Activated naive CD4-positive, alpha-beta T cell treated with anti-CD3 and anti-CD28 coated beads, Interleukin-2, amount 50 U/mL, for 16 hours (primary cell): ENCODE measurements at regions not wholly inside any gene's neighbourhood (a gene's known extent, or its start where the extent isn't known, plus 50 kb on each side); places are given as distances from the start of the nearest gene placed in this dataset.

Experiments
- DNase-seq: peaks from one replicate; pipeline ENCODE4 v3.0.0-alpha.2; 2020

DNA sequence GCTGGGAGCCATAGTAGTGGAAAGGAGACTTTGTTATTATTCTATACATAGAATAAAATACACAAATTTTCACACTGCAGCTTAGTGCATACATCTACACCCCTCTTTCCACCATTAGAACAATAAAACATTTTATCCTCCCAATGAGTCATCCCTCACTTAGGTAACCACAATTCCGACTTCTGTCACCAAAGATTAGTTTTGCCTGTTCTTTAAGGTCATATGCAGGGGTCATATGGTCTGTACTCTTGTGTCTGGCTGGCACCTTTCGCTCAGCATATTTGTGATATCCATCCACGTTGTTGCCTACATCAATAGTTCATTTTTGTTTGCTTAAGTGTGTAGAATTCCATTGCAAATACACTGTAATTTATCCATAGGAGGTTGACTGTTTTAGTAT, 399.4 kb downstream of the SHQ1 start:
- DNase-seq: no peak

DNA sequence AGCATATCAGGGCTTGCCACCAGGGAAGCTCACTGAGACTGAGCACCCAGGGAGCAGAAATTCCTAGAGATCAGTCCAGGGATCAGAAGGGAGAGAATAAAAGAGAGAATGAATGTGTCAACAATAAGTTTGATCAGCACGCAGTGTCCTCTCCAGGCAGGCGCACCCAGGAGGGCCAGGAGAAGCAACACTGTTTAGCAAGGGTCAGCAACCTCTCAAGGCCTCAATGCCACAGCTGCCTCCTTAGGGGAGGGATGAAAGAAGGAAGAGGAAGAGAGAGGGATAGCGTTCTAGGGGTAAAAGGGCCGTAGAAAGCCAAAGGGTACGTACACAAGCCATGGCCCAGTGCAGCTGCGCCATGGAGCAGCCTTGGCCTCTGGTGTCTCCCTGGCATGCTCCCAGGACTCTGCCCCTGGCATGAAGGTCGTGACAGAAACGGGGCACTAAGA, 399.8 kb downstream of the SHQ1 start:
- no peak for DNase-seq

- DNase-seq: peak; percentile 93
Measured at GRCh38 chr3:72447059-72447946, 400.9 kb downstream of the SHQ1 start.

DNA sequence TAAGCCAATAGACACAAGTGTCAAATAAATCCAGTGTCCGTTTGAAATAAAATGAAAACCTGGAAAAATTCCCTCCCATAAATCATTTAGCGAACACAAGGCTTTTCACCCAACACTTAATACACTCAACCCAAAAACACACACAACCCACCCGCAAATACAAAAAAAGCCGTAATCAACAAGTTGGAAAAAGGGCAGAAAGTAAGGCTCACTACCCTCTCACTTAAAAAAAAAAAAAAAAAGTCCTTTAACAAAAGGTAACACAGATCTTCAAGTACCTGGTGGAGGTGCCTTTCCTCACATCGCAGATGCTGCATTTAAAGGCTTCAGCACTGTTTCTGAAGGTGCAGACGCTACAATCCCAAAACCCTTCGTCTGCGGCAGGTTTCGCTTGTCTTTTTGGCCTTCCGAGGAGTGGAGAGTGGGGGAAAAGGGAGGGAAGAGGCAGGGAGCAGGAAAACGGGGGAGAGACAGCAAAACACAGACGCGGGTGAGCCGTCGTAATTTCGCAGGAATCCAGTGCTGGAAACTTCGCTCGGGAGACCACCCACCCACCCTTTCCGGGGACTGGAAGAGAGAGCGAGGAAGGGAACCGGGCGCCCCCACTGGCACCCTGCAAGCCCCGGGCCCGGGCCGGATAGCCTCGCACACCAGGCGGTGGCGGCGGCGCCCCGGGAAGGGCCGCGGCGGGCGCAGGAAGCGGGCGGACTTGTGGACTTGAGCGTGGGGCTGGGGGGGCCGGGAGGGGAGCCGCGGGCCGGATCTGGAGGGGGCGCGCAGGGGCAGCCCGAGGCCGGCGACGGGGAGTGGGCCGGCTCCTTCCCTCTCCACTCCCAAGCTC, 401.8 kb downstream of the SHQ1 start, which contains the start of gene RYBP:
Gene RYBP, minus strand, starts transcription at position 404 of the 841 bp plus-strand sequence.
- DNase-seq: peak; percentile 16

- no peak for DNase-seq
Measured at GRCh38 chr3:72445827-72446217, 402.4 kb downstream of the SHQ1 start.

- no peak for DNase-seq
Measured at GRCh38 chr3:72444656-72445223, 403.5 kb downstream of the SHQ1 start.

- DNase-seq: no peak
Measured at GRCh38 chr3:72442759-72443158, 405.5 kb downstream of the SHQ1 start.

DNA sequence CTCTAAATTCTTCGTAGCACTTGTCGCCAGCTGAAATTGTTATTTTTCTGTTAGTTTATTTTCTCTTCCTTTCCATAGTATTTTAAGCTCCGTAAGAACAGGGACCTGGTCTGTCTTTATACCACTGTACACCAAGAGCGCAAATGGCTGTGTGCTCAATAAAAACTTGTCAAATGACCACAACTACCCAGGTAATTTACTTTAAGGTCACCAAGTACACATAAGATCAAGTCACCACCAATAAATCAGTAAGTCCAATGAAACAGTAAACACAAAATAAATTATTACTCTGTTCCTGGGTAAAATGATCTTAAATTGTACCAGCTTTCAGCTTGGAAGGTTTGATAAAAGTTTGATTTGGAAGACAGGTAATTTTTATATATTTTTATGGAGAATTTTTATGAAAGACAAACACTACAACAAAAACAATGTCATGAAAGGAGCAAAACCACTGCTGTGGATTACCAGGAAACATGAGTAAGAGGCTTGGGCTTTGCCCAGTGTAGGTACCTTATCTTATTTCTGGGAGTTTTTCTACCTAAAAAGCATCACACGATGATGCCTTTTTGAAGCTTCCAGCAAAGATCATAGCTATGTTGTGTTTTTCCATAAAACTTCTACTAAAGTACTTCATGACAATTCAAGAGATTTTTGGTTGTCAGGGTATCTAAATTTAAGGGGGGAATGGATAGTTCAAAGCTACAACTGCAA, 406.8 kb downstream of the SHQ1 start:
- no peak for DNase-seq

DNA sequence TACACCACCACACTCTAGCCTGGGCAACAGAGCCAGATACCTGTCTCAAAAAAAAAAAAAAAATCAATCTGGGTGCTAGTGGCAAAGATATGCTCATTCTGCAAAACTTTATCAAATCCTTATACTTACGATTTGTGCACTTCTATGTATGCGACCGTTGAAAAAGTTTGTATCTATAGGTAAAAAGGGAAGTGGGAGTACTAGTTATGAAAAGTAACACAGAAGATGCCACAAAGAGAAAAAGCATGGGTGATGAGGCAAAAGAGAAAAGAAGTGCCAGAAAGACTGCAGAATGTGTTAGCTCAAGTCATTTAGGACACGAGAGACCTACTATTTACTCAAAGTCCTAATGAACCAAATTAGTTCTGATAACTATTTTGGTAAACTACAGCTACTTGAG, 407.8 kb downstream of the SHQ1 start:
- no peak for DNase-seq

- DNase-seq: no peak
Measured at GRCh38 chr3:72439321-72440183, 408.7 kb downstream of the SHQ1 start.

GRCh38 chr3:72437661-72438406, 410.4 kb downstream of the SHQ1 start:
- DNase-seq: no peak

DNA sequence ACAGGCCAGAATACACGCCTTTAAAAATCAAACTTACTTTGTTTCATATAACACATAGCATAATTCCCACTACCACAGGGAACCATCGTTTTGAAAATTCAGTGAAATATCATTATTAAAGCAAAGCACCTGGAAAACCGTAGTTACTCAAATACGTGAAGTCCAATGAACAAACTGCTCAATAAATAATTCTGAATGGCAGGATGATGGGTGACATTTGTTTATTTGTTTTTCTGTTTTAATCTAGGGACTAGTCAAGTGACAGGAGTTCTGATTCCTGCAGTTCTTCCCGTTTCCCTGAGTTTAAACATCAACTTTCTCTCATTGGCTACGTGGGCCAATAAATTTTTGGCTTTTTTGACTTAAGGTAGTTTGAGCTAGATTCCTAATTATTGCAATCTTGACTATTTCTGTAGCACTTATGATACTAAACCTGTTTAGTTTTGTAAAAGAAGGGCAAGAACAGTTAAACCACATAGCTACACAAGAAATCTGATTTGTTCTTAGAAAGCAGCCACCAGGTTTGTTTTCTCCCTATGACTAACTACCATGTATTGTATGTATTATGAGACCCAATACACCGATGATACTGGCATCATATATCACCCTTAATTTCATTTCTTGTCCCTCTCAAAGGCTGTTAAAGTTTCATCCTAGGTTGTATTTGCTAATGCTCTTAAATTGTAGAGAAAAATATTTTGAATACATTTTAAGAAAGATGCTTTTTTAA, 411.2 kb downstream of the SHQ1 start:
- no peak for DNase-seq

DNA sequence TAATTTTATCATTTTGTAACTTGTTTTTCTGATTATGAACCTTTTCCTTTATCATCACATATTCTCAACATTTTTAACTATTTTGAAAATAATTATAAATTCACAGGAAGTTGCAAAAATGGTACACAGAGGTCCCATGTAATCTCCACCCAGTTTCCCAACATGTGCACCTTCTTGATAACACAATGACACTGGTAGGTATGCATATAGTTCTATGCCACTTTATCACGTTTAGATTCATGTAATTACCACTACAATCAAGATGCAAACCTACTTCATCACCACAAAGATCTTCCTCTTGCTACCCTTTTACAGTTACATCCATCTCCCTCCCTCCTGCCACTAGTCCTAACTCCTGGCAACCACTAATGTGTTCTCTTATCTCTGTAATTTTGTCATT, 413.9 kb downstream of the SHQ1 start:
- no peak for DNase-seq

GRCh38 chr3:72432246-72432645, 416.0 kb downstream of the SHQ1 start:
- no peak for DNase-seq

GRCh38 chr3:72429589-72430353, 418.5 kb downstream of the SHQ1 start:
- DNase-seq: no peak

GRCh38 chr3:72428803-72429202, 419.4 kb downstream of the SHQ1 start:
- no peak for DNase-seq

- DNase-seq: no peak
Measured at GRCh38 chr3:72427624-72428023, 420.6 kb downstream of the SHQ1 start.

- no peak for DNase-seq
Measured at GRCh38 chr3:72426618-72427397, 421.4 kb downstream of the SHQ1 start.

- no peak for DNase-seq
Measured at GRCh38 chr3:72423643-72424042, 424.6 kb downstream of the SHQ1 start.
